HL-60 (cell line): ENCODE measurements at regions not wholly inside any gene's neighbourhood (a gene's known extent, or its start where the extent isn't known, plus 50 kb on each side); places are given as distances from the start of the nearest gene placed in this dataset.

Experiments
- CTCF ChIP-seq: IDR thresholded peaks from one replicate; pipeline ENCODE4 v1.5.1; 2011; ENCODE audit warnings: low read length, control low read depth, inconsistent platforms; ENCODE audit not compliant: insufficient read depth
- POLR2AphosphoS5 ChIP-seq: IDR thresholded peaks from 2 replicates; pipeline ENCODE4 v1.6.1; 2012; ENCODE audit warnings: low read depth

DNA sequence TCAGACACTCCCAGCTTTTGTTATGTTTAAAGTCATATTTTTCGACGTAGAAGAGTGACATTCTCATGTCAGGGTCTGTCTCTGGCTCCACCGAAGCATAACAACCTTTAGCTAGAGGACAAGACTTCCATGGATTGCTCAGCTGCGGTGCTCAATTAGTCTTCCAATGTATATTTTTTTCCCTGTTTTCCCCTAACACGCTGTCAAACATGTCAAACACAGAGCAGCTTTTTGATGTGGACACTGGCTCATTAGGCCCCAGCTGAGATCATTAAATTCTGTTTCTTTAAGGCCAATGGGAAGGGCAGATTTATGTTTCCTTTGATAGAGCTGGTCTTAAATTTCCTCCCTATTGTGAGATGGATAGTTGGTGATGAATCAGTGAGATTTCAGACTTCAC, 525.4 kb downstream of the PIK3C3 start:
- no peak for TF ChIP-seq CTCF
- TF ChIP-seq POLR2AphosphoS5 = no peak
